ENCODE measurements at regions not wholly inside any gene's neighbourhood (a gene's known extent, or its start where the extent isn't known, plus 50 kb on each side); places are given as distances from the start of the nearest gene placed in this dataset.

GRCh38 chr18:58813561-58814225, 51.0 kb upstream of the ZNF532 start:
- Mint-ChIP-seq H3K9me3 (0 out of 2 replicates have a peak, but pooled peaks cover 3% of the 10 kb centered on the region), H3K27ac (no peak overlapping the region), H3K4me1 (peaks cover 24% of the 10 kb centered on the region), H3K4me3 (no peak overlapping the region), H3K27me3 (ENCODE audit: low read depth) (no peaks in the 10 kb centered on the region), H3K36me3 (no peaks in the 10 kb centered on the region)
- DNase-seq (ENCODE audit: low spot score) (no peak), ATAC-seq (no peak)
- ChIA-PET CTCF (no interaction called here), POLR2A (no interaction called here)
- TF ChIP-seq E2F1 (CRISPR knock-in tag; IDR thresholded peaks at IDR 0.05) (no peak), TEAD4 (CRISPR knock-in tag; IDR thresholded peaks at IDR 0.05) (no peak), EMX1 (CRISPR knock-in tag; IDR thresholded peaks at IDR 0.05) (no peak), CREM (CRISPR knock-in tag; IDR thresholded peaks at IDR 0.05) (no peak), ARID4B (CRISPR knock-in tag; IDR thresholded peaks at IDR 0.05; ENCODE audit: borderline replicate concordance) (no peak), GABPB1 (CRISPR knock-in tag; IDR thresholded peaks at IDR 0.05) (no peak), ELF4 (CRISPR knock-in tag; IDR thresholded peaks at IDR 0.05; ENCODE audit: low read depth) (no peak)

- ATAC-seq (no peak), DNase-seq (ENCODE audit: low spot score) (no peak)
- POLR2A ChIA-PET, result no interaction called here
- Mint-ChIP-seq H3K27me3 (ENCODE audit: low read depth) (no peaks in the 10 kb centered on the region), H3K36me3 (no peaks in the 10 kb centered on the region), H3K4me3 (no peak overlapping the region), H3K9me3 (0 out of 2 replicates have a peak, but pooled peaks cover 3% of the 10 kb centered on the region), H3K4me1 (peaks cover 19% of the 10 kb centered on the region), H3K27ac (no peak overlapping the region)
- CTCF ChIA-PET, result no interaction called here
- no peak for TF ChIP-seq GABPB1 (CRISPR knock-in tag; IDR thresholded peaks at IDR 0.05)
- TF ChIP-seq ARID4B (CRISPR knock-in tag; IDR thresholded peaks at IDR 0.05; ENCODE audit: borderline replicate concordance), result no peak
- no peak for TF ChIP-seq HMGA2 (CRISPR knock-in tag; IDR thresholded peaks at IDR 0.05)
- TF ChIP-seq NFYB (CRISPR knock-in tag; conservative IDR thresholded peaks at IDR 0.05; ENCODE audit: low read depth), result no peak
- TF ChIP-seq HMGXB4 (CRISPR knock-in tag; IDR thresholded peaks at IDR 0.05), result no peak
- no peak for TF ChIP-seq CREB1 (CRISPR knock-in tag; IDR thresholded peaks at IDR 0.05)
- TF ChIP-seq NR3C1 (CRISPR knock-in tag; conservative IDR thresholded peaks at IDR 0.05; ENCODE audit: low read depth), result no peak
- TF ChIP-seq NFATC4 (CRISPR knock-in tag; IDR thresholded peaks at IDR 0.05), result no peak
- no peak for TF ChIP-seq ZNF281 (CRISPR knock-in tag; IDR thresholded peaks at IDR 0.05)
- TF ChIP-seq ZNF425 (CRISPR knock-in tag; conservative IDR thresholded peaks at IDR 0.05), result no peak
- no peak for TF ChIP-seq ZMAT4 (CRISPR knock-in tag; IDR thresholded peaks at IDR 0.05)
- TF ChIP-seq TCF7 (CRISPR knock-in tag; IDR thresholded peaks at IDR 0.05; ENCODE audit: low read depth), result no peak
Observed at GRCh38 chr18:58814317-58814716, 50.4 kb upstream of the ZNF532 start.

All from WTC11 (cell line).